ENCODE measurements at regions not wholly inside any gene's neighbourhood (a gene's known extent, or its start where the extent isn't known, plus 50 kb on each side); places are given as distances from the start of the nearest gene placed in this dataset.

GRCh38 chr4:11931266-11931820 is 502.6 kb upstream of the HS3ST1 start:
- no peak overlapping the region for H3K4me3 ChIP-seq
- H3K27ac ChIP-seq = no peak overlapping the region

GRCh38 chr4:11929080-11929479 is 500.4 kb upstream of the HS3ST1 start:
- no peak overlapping the region for H3K27ac ChIP-seq
- H3K4me3 ChIP-seq = no peak overlapping the region

DNA sequence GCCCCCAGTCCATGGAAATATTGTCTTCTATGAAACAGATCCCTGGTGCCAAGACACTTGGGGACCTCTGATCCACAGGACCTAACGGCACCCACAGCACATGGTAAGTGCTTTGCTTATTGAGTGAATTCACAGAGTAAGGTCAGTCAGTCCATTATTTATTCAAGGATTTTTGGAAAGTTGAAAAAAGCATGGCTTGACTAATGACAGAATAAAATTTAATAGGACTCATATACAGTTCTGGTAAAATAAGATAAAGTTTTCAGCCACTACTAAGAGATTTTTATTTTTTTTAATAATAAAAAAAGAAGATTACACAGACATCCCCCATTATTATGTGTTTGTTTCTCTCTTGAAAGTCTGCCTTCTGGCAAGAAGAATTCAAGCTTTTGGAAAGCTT is 490.6 kb upstream of the HS3ST1 start:
- Histone ChIP-seq H3K27ac (no peak overlapping the region), H3K4me3 (no peak overlapping the region)

DNA sequence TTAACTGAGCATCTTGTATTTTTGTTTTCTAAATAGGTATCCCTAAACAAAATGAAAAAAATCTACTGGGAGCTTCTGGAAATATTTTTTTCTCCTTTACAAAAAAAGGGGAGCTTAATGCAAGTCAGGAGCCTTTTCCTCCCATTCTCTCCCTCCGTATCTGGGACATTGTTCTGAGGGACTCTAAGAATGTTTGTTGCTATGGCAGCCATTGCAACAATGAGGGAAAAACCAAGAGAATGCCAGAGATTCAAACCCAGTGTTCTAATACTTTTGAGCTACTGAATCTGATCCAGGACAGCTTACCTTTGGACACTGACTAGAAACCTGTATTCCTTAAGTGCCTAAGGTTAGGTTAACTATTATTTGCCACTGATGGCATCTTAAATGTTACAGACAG is 485.7 kb upstream of the HS3ST1 start:
- H3K4me3 ChIP-seq = no peak overlapping the region
- H3K27ac ChIP-seq = no peak overlapping the region

DNA sequence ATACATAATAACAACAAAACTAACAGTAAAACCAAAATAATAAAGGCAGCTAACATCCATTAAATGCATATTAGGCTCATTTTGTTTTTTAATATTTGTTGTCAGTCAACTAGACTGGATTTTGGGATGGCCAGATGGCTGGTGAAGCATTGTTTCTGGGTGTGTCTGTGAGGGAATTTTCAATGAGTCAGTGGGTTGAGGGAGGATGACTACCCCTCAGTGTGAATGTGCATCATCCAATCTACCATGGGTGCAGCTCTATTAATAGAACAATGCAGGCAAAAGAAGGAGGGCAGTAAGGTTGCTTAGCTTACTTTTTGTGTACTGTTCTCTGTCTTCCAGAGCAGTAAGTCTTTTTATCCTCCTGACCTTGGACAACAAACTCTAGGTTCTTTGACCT is 484.2 kb upstream of the HS3ST1 start:
- H3K27ac ChIP-seq = no peak overlapping the region
- no peak overlapping the region for H3K4me3 ChIP-seq

- Histone ChIP-seq H3K27ac (no peak overlapping the region), H3K4me3 (no peak overlapping the region)
These were observed 482.1 kb upstream of the HS3ST1 start for GRCh38 chr4:11910812-11911211.

- H3K27ac ChIP-seq = no peak overlapping the region
- no peak overlapping the region for H3K4me3 ChIP-seq
These were observed 480.0 kb upstream of the HS3ST1 start for GRCh38 chr4:11908712-11909111.

GRCh38 chr4:11908205-11908604 is 479.5 kb upstream of the HS3ST1 start:
- no peak overlapping the region for H3K27ac ChIP-seq

GRCh38 chr4:11904846-11905739 is 476.4 kb upstream of the HS3ST1 start:
- peak overlapping the region in 3 of 21 experiments; percentile 4 to 54 (median 51) for H3K27ac ChIP-seq
- no peak overlapping the region for H3K4me3 ChIP-seq

More at GRCh38 chr4:11908205-11908604, 479.5 kb upstream of the HS3ST1 start:
- no peak overlapping the region for H3K4me3 ChIP-seq

GRCh38 chr4:11904117-11904535 is 475.4 kb upstream of the HS3ST1 start:
- Histone ChIP-seq H3K4me3 (no peak overlapping the region), H3K27ac (peak overlapping the region in 1 of 21 experiments; percentile 54)

- no peak overlapping the region for H3K27ac ChIP-seq
- H3K4me3 ChIP-seq = no peak overlapping the region
These were observed 472.4 kb upstream of the HS3ST1 start for GRCh38 chr4:11901089-11901488.

GRCh38 chr4:11900359-11900758 is 471.7 kb upstream of the HS3ST1 start:
- no peak overlapping the region for H3K4me3 ChIP-seq
- H3K27ac ChIP-seq = no peak overlapping the region

GRCh38 chr4:11898796-11899195 is 470.1 kb upstream of the HS3ST1 start:
- H3K4me3 ChIP-seq = no peak overlapping the region
- no peak overlapping the region for H3K27ac ChIP-seq

DNA sequence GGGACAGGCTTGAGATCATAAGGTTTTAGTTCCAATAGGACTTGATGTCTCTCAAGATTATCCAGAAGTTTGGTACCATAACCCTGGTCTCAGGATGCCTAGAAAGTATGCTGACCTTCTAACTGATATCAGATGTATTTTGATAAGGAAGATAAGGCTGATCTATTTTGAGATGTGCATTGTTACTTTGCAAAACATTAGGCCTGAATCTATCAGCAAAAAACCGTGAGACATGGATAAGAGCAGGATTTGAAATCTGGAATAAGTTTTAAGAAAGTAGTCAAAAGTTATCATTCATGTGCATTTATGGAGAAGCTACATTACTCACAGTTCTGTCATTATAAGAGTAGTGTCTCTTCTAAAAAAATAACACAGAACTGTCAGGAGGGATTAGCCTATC is 467.1 kb upstream of the HS3ST1 start:
- Histone ChIP-seq H3K4me3 (no peak overlapping the region), H3K27ac (no peak overlapping the region)

GRCh38 chr4:11894977-11895376 is 466.3 kb upstream of the HS3ST1 start:
- H3K27ac ChIP-seq = no peak overlapping the region
- no peak overlapping the region for H3K4me3 ChIP-seq

DNA sequence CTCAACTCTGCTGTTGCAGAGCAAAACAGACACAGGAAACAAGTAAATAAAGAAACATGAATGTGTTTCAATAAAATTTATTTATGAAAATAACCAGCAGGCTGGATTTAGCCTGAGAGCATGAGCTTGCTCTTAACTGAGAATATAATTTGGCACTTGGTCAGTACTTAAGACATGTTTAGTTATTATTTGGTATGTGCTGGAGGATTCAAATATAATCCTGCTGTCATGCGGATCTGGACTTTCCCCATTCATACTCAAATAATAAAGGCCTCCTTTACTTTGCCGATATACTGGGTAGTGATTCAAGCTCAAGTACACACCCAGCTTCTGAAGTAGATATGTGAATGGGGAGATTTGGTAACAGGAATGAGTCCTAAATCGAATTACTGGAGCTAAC is 465.5 kb upstream of the HS3ST1 start:
- Histone ChIP-seq H3K27ac (no peak overlapping the region), H3K4me3 (no peak overlapping the region)

DNA sequence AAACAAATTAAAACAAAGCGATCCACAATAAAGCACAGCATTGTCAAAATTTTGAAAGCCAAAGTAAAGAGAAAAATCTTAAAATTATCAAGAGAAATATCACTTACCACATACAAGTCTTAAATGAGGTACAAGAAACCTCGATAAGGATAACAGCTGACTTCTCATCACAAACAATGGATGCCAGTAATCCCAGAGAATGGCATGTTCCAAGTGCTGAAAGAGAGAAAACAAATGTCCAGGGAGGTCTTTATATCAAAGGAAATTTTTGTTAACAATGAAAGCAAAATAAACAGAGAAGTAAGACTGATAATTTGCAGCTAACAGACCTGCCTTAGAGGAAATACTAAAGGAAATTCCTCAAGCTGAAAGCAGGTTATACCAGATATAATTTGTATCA is 460.4 kb upstream of the HS3ST1 start:
- Histone ChIP-seq H3K4me3 (no peak overlapping the region), H3K27ac (no peak overlapping the region)

- Histone ChIP-seq H3K27ac (no peak overlapping the region), H3K4me3 (no peak overlapping the region)
These were observed 453.3 kb upstream of the HS3ST1 start for GRCh38 chr4:11881947-11882346.

GRCh38 chr4:11881364-11881763 is 452.7 kb upstream of the HS3ST1 start:
- Histone ChIP-seq H3K27ac (no peak overlapping the region), H3K4me3 (no peak overlapping the region)

DNA sequence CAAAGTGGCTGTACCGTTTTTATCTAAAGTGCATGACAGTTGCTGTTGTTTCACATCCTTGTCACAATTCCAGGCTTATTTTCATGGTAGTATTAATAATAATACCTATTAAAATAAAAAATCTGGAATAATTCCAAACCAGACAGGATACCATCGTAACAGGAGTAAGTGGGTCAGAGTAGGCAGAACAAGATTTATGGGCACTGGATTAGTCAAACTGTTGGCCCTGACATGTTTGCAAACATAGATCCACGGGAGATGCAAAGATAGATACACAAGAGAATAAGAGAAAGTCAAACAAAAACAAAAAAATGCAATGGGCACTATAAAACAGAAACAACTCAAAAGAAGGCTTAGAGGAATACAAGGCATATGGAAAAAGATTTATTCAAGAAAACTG is 449.5 kb upstream of the HS3ST1 start:
- Histone ChIP-seq H3K4me3 (no peak overlapping the region), H3K27ac (no peak overlapping the region)

DNA sequence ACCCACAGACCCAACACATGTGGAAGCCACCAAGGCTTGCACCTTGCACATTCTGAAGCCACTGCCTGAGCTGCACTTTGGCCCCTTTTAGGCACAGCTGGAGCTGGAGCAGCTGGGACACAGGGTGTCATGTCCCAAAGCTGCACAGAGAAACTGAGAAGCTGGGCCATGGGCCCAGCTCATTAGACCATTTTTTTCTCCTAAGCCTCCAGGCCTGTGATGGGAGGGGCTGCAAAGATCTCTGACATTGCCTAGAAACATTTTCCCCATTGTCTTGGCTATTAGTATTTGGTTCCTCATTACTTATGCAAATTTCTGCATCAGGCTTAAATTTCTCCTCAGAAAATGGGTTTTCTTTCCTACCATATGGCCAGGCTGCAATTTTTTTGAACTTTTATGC is 447.4 kb upstream of the HS3ST1 start:
- no peak overlapping the region for H3K27ac ChIP-seq

More for the DNA sequence above, 447.4 kb upstream of the HS3ST1 start:
- H3K4me3 ChIP-seq = no peak overlapping the region

Data from skin epidermis (tissue), 12 donors.